GM18508 (cell line): ENCODE measurements at regions not wholly inside any gene's neighbourhood (a gene's known extent, or its start where the extent isn't known, plus 50 kb on each side); places are given as distances from the start of the nearest gene placed in this dataset.

ENCODE experiments used
- ATAC-seq: cut with Tn5 transposase; IDR thresholded peaks from one replicate; pipeline ENCODE4 v1.9.1; 2021; ENCODE audit warnings: moderate number of reproducible peaks; ENCODE audit not compliant: insufficient read depth, unreplicated experiment

GRCh38 chr10:52526251-52526823 is 212.3 kb downstream of the DKK1 start:
- no peak for ATAC-seq

- ATAC-seq, result no peak
Observed at GRCh38 chr10:52532650-52533290, 218.7 kb downstream of the DKK1 start.

GRCh38 chr10:52533986-52534385 is 219.9 kb downstream of the DKK1 start:
- ATAC-seq, result no peak

GRCh38 chr10:52539463-52539862 is 225.4 kb downstream of the DKK1 start:
- ATAC-seq, result no peak

- no peak for ATAC-seq
Observed at GRCh38 chr10:52540479-52540984, 226.5 kb downstream of the DKK1 start.

GRCh38 chr10:52541006-52541473 is 227.0 kb downstream of the DKK1 start:
- no peak for ATAC-seq

GRCh38 chr10:52542906-52543305 is 228.8 kb downstream of the DKK1 start:
- ATAC-seq, result no peak

GRCh38 chr10:52551046-52551445 is 221.5 kb downstream of the MBL2 start:
- no peak for ATAC-seq

GRCh38 chr10:52558090-52558489 is 214.5 kb downstream of the MBL2 start:
- ATAC-seq, result no peak

- ATAC-seq, result no peak
Observed at GRCh38 chr10:52561322-52561721, 211.3 kb downstream of the MBL2 start.

- no peak for ATAC-seq
Observed at GRCh38 chr10:52563360-52563759, 209.2 kb downstream of the MBL2 start.

- no peak for ATAC-seq
Observed at GRCh38 chr10:52566471-52567246, 205.9 kb downstream of the MBL2 start.

- ATAC-seq, result no peak
Observed at GRCh38 chr10:52567247-52567580, 205.4 kb downstream of the MBL2 start.

- no peak for ATAC-seq
Observed at GRCh38 chr10:52568309-52568708, 204.3 kb downstream of the MBL2 start.

- ATAC-seq, result no peak
Observed at GRCh38 chr10:52570490-52570889, 202.1 kb downstream of the MBL2 start.

- ATAC-seq, result no peak
Observed at GRCh38 chr10:52571018-52571417, 201.6 kb downstream of the MBL2 start.

- ATAC-seq, result no peak
Observed at GRCh38 chr10:52571516-52572182, 200.9 kb downstream of the MBL2 start.

- no peak for ATAC-seq
Observed at GRCh38 chr10:52573347-52573746, 199.2 kb downstream of the MBL2 start.

- ATAC-seq, result no peak
Observed at GRCh38 chr10:52574697-52575096, 197.9 kb downstream of the MBL2 start.

- no peak for ATAC-seq
Observed at GRCh38 chr10:52577047-52577446, 195.5 kb downstream of the MBL2 start.

GRCh38 chr10:52578871-52579405 is 193.6 kb downstream of the MBL2 start:
- ATAC-seq, result no peak
